ENCODE measurements at regions not wholly inside any gene's neighbourhood (a gene's known extent, or its start where the extent isn't known, plus 50 kb on each side); places are given as distances from the start of the nearest gene placed in this dataset.

DNA sequence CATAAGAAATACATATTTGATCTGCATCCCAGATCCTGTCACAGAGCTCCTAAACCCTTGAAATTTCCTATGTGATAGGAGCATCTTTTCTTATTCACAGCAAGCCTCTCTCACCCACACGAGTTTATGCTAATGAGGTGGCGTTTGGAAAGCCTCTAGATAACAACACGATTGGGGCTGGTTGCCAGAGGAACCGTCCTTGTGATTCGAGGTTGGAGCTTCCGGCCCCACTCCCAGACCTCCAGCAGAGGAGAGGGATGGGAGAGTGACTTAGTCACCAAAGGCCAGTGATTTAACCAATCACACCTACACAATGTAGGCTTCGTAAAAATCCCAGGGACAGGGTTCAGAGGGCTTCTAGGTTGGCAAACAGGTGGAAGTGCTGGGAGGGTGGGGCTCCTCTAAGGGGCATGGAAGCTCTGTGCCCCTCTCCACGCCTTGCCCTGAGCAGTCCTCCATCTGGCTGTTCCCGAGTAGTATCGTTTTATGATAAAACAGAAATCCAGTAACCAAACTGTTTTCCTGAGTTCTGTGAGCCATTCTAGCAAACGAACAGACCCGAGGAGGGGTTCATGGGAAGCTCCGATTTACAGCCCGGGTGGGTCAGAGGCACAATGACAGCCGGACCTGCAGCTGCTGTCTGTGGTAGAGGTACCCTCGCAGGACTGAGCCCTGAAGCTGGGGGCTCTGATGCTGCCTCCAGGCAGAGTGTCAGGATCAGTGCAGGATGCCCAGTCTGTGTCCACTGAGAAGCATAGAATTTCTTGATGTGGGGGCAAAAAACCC lies 238.1 kb upstream of the ARID1B start:
- in situ Hi-C loops (cut with HindIII; ENCODE audit: low pct_unique_long_range_greater_than_20kb, low sequenced_read_pairs): no loop called here
- no peak for DNase-seq (ENCODE audit: low read depth in 1 of 2, low spot score in 1 of 2)
- TF ChIP-seq JUND (IDR thresholded peaks at IDR 0.05; ENCODE audit: low read depth): no peak

DNA sequence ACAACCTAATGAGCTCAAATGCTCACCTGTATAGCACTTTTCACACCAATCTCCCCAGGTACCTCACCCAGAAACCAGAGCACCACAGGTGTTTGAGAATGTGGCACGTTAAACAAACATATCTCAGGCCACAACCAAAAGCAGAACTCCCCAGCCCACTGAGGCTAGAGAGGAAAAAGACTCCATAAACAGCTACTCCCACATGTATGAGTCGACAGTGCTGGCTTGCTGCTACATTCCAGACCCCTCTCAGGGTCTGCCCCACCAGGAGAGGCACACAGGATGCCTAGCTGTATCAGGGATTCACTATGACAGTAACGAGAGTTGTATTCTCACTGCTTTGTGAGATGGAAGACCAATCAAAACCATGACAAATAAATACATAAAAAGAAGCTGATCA lies 242.6 kb upstream of the ARID1B start:
- in situ Hi-C loops (cut with HindIII; ENCODE audit: low pct_unique_long_range_greater_than_20kb, low sequenced_read_pairs): no loop called here
- DNase-seq (ENCODE audit: low read depth in 1 of 2, low spot score in 1 of 2): no peak
- TF ChIP-seq JUND (IDR thresholded peaks at IDR 0.05; ENCODE audit: low read depth): no peak

DNA sequence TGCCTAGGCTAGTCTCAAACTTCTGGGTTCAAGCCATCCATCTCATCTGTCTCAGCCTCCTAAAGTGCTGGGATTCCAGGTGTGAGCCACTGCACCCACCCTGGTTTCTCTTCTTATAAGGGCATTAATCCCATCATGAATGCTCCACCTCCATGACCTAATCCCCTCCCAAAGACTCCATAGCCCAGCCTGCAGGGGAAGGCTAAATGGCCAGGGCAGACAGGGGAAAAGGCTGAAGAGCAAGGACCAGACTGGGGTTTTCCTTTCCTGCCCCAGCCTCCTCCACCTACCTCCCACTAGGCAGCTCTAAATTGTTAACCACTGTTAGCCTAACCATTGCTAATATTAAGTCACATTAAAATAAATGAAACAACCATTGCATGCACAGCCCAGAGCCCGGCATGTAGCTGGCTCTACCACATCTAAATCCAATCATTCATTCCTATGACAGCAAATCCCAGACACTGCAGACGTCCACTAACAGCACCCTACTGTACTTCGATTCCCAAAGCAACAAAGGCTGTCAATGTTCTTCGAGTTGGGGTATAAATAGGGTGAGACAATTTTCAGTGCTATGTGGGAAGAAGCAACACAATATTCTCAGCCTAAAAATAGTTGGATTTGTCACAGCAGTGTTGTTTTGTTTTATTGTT lies 243.2 kb upstream of the ARID1B start:
- TF ChIP-seq JUND (IDR thresholded peaks at IDR 0.05; ENCODE audit: low read depth): no peak
- in situ Hi-C loops (cut with HindIII; ENCODE audit: low pct_unique_long_range_greater_than_20kb, low sequenced_read_pairs): no loop called here
- no peak for DNase-seq (ENCODE audit: low read depth in 1 of 2, low spot score in 1 of 2)

DNA sequence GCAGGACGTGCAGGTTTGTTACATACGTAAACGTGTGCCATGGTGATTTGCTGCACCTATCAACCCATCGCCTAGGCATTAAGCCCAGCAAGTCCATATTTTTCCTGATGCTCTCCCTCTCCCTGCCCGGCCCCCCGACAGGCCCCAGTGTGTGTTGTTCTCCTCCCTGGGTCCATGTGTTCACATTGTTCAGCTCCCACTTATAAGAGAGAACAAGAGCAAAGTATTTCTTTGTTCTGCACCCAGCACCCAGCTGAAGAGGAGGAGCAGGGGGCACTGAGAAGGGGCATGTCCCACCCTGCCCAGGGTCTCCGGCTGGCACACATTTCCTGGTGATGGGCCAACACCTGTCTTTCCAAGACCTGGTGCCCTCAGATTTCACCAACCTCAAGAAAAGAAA lies 251.1 kb upstream of the ARID1B start:
- no peak for TF ChIP-seq JUND (IDR thresholded peaks at IDR 0.05; ENCODE audit: low read depth)
- DNase-seq (ENCODE audit: low read depth in 1 of 2, low spot score in 1 of 2): no peak
- in situ Hi-C loops (cut with HindIII; ENCODE audit: low pct_unique_long_range_greater_than_20kb, low sequenced_read_pairs): no loop called here

DNA sequence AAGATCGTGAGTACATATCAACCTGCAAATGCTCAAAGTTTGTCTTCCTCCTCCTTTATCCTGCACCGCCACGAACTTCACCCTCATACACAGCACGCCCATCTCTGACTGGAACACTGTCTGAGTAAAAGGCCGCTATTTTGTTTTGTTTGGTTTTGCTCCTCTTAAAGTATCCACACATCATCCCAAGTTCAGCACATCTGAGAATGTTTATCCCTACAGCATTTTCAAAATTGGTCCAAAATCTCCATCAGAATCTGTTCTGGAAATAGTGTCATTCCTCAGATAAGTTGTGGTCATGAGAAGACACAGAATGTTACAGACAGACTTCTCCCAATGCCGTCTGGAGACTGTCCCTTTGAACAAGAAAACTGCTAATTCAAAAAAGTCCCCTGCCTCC lies 251.6 kb upstream of the ARID1B start:
- in situ Hi-C loops (cut with HindIII; ENCODE audit: low pct_unique_long_range_greater_than_20kb, low sequenced_read_pairs): no loop called here
- no peak for DNase-seq (ENCODE audit: low read depth in 1 of 2, low spot score in 1 of 2)
- no peak for TF ChIP-seq JUND (IDR thresholded peaks at IDR 0.05; ENCODE audit: low read depth)

DNA sequence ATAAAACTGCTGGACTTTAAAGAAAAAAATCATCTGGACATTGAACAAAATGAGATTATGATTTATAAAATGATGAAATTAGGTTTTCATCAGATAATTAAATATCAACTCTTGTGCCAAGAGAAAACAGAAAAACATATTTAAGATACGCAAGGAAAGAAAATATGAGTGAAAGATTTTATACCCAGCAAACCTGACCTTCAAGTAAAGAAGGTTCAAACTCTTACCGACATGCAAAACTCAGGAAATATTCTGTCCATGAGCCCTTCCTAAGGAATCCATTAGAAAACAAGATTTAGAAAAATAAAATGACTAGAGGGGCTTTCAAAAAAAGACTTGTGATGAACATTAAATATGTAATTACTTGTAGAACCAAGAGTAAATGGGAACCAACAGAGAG lies 257.2 kb upstream of the ARID1B start:
- no peak for DNase-seq (ENCODE audit: low read depth in 1 of 2, low spot score in 1 of 2)
- no peak for TF ChIP-seq JUND (IDR thresholded peaks at IDR 0.05; ENCODE audit: low read depth)
- in situ Hi-C loops (cut with HindIII; ENCODE audit: low pct_unique_long_range_greater_than_20kb, low sequenced_read_pairs): no loop called here

DNA sequence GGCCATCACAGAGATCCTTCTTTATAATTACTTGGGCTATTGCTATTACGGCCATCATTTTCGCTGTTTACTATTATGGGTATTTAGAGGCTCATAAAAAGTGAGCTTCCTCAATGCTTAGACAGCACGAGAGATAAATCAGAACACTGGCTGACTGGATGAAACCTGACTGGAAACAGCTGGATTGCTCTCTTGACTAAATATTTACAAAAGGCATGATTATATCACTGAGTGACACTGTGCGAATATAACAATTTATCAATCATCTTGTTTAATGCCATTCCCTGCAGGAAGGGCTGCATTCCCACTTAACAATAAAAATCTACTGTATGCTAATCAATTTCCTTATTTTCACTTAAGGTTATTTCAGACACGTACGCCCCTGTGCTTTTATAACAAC lies 260.1 kb upstream of the ARID1B start:
- in situ Hi-C loops (cut with HindIII; ENCODE audit: low pct_unique_long_range_greater_than_20kb, low sequenced_read_pairs): no loop called here
- no peak for TF ChIP-seq JUND (IDR thresholded peaks at IDR 0.05; ENCODE audit: low read depth)
- DNase-seq (ENCODE audit: low read depth in 1 of 2, low spot score in 1 of 2): peak in 1 of 2 experiments; percentile 7

DNA sequence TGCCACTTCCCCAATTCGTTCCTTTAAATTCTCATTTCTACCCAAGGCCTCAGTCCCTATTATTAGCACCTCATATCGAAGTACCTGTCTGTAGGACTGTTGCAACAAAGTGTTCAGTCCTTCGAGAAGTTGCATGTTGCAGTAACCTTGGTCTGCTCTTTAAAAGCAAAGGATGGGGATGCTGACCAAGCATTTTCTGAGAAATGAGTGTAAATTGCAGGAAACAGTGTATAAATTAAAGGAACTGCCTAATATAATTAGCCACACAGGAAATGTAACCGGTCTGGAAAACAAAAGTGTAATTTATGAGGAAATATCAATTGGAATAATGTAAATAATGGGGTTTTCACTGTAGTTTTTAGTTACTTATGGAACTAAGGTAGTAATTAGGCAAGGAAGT lies 261.9 kb upstream of the ARID1B start:
- in situ Hi-C loops (cut with HindIII; ENCODE audit: low pct_unique_long_range_greater_than_20kb, low sequenced_read_pairs): no loop called here
- DNase-seq (ENCODE audit: low read depth in 1 of 2, low spot score in 1 of 2): no peak
- no peak for TF ChIP-seq JUND (IDR thresholded peaks at IDR 0.05; ENCODE audit: low read depth)

DNA sequence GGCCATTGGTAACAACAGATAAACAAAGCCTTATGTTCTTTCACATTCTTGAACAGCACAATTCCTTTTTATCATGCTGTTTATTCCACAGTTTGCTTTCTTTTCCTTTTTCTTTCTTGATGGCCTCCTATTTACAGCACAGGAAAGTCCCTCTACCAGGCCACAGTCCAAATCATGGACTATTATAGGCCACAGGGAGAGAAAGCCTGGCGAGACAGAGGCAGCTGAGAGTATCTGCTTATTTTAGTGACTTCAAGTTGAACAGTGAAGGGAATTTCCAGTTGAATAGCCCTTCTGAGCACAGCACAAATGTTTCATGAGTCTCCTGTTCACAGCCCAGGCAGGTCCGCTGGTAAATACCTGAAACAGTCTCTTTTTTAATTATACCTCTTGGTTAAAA lies 263.7 kb upstream of the ARID1B start:
- no peak for TF ChIP-seq JUND (IDR thresholded peaks at IDR 0.05; ENCODE audit: low read depth)
- in situ Hi-C loops (cut with HindIII; ENCODE audit: low pct_unique_long_range_greater_than_20kb, low sequenced_read_pairs): no loop called here
- DNase-seq (ENCODE audit: low read depth in 1 of 2, low spot score in 1 of 2): no peak

DNA sequence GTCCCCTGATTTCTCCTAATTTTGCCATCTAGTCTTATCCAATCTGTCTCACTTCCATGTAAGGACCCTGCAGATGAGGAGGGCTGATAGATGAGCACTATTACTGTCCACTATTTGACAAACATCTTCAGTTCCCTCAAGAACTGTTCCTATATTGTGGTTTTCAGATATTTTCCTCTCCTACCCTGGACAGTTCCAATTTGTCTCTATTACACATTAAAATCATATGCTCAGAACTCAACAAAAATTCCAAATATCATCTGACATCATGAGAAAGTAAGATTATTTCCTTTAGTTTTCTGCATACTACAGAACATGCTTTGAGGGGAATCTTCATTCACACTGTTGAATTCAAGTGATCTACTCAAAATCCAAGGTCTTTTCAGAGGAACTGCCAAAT lies 265.6 kb upstream of the ARID1B start:
- TF ChIP-seq JUND (IDR thresholded peaks at IDR 0.05; ENCODE audit: low read depth): no peak
- no peak for DNase-seq (ENCODE audit: low read depth in 1 of 2, low spot score in 1 of 2)
- in situ Hi-C loops (cut with HindIII; ENCODE audit: low pct_unique_long_range_greater_than_20kb, low sequenced_read_pairs): no loop called here

DNA sequence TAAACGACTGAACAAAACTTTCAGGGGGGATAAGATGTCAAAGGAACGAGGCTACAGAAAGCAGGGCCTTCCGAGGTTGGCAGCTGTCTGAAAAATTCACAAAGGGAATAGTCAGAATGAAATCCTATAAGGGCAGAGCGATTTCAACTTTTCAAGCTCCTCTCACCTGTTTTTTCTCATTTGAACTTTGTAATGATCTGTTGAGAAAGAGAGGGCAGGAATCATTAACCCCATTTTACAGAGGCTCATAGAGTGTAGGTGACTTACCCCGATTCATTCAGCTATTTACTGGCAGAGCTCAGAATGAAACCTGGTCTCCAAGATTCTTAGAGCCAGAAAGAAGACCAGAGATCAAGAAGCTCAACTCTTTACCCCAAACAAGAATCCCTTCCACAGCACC lies 266.1 kb upstream of the ARID1B start:
- no peak for DNase-seq (ENCODE audit: low read depth in 1 of 2, low spot score in 1 of 2)
- no peak for TF ChIP-seq JUND (IDR thresholded peaks at IDR 0.05; ENCODE audit: low read depth)
- in situ Hi-C loops (cut with HindIII; ENCODE audit: low pct_unique_long_range_greater_than_20kb, low sequenced_read_pairs): no loop called here

DNA sequence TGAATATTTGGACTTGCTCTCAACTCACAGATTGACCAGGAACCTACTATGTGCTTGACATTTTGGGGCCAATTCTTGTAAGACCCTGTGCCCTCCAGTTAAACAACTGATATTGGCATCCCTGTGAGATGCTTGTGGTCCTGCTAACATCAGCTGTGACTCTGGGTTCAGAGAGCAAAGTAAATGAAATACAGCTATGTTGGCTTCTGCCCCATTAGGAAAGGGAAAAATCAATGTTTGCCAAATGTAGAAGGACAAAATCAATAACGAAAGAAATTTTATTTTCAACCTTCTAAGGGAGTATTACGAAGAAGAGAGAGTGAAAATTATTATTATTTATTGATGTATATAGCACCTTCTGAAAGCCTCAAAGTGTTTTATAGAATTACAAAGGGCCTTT lies 266.9 kb upstream of the ARID1B start:
- no peak for DNase-seq (ENCODE audit: low read depth in 1 of 2, low spot score in 1 of 2)
- in situ Hi-C loops (cut with HindIII; ENCODE audit: low pct_unique_long_range_greater_than_20kb, low sequenced_read_pairs): no loop called here
- TF ChIP-seq JUND (IDR thresholded peaks at IDR 0.05; ENCODE audit: low read depth): no peak

DNA sequence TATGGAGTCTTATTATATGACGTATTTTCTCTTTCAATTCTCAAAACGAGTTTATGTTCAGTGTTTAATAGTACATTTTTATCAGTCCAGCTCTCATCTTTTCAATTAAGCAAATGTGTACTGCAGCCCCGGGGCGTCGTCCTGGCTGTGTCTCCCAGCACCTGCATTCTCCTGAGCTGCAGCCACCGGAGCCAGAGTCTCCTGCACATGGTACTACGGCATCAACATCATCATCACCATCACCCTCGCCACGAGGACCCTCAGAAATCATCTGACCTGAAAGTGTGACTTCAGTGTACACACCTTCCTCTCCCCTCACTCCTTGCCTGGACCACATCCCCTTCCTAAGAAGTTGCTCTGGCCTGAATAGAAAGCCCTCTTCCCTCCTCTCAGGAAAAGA lies 267.7 kb upstream of the ARID1B start:
- DNase-seq (ENCODE audit: low read depth in 1 of 2, low spot score in 1 of 2): no peak
- in situ Hi-C loops (cut with HindIII; ENCODE audit: low pct_unique_long_range_greater_than_20kb, low sequenced_read_pairs): no loop called here
- TF ChIP-seq JUND (IDR thresholded peaks at IDR 0.05; ENCODE audit: low read depth): no peak

DNA sequence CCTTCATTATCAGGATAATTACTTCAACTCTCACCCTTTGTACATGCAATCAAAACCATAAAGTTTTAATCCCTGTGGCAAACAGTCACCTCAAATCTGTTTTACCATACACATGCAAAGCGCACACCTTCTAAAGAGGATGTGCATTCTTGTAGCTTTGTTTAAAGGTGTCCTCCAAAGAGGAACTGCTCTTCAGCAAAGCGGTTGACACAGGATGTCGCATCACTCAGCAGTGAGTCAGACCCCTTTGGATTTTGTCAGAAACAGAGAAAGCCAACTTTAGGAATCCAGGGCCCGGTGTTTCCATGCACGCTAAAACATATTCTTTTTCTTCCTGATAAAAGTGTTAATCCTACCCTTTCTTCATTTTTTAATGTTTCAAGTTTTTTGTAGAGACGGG lies 268.3 kb upstream of the ARID1B start:
- DNase-seq (ENCODE audit: low read depth in 1 of 2, low spot score in 1 of 2): no peak
- in situ Hi-C loops (cut with HindIII; ENCODE audit: low pct_unique_long_range_greater_than_20kb, low sequenced_read_pairs): no loop called here
- TF ChIP-seq JUND (IDR thresholded peaks at IDR 0.05; ENCODE audit: low read depth): no peak

Data from T47D (cell line).